MM.1S (cell line): ENCODE measurements at regions not wholly inside any gene's neighbourhood (a gene's known extent, or its start where the extent isn't known, plus 50 kb on each side); places are given as distances from the start of the nearest gene placed in this dataset.

Experiments
- DNase-seq: peaks from one replicate; pipeline ENCODE4 v3.0.0-alpha.2; 2015
- H2AFZ ChIP-seq: fragments of 300-600 bp; sonication (generic); 2 replicates; pipeline ENCODE4 v1.6.0; 2016; ENCODE audit warnings: antibody characterized with exemption, low read length
- H3F3A ChIP-seq: fragments of 300-600 bp; sonication (generic); 2 replicates; pipeline ENCODE4 v1.6.1; 2016; ENCODE audit warnings: mild to moderate bottlenecking, antibody characterized with exemption, low read length, moderate library complexity, mixed read lengths; ENCODE audit not compliant: insufficient read depth
- H3K27ac ChIP-seq: fragments of 300-600 bp; sonication (generic); 2 replicates; pipeline ENCODE4 v1.5.1; 2016; ENCODE audit warnings: mild to moderate bottlenecking, low read length
- H3K27me3 ChIP-seq: fragments of 300-600 bp; sonication (generic); replicated peaks from 2 replicates; pipeline ENCODE4 v1.6.0; 2016; ENCODE audit warnings: low read length; ENCODE audit not compliant: insufficient read depth
- H3K36me3 ChIP-seq: fragments of 300-600 bp; sonication (generic); replicated peaks from 2 replicates; pipeline ENCODE4 v1.6.1; 2016; ENCODE audit warnings: mild to moderate bottlenecking, low read length, mixed read lengths; ENCODE audit not compliant: insufficient read depth
- H3K4me1 ChIP-seq: fragments of 300-600 bp; sonication (generic); 2 replicates; pipeline ENCODE4 v1.6.1; 2016; ENCODE audit warnings: low read length, mixed read lengths
- H3K4me2 ChIP-seq: fragments of 300-600 bp; sonication (generic); 2 replicates; pipeline ENCODE4 v1.6.0; 2016; ENCODE audit warnings: low read depth, low read length
- H3K4me3 ChIP-seq: fragments of 300-600 bp; sonication (generic); 2 replicates; pipeline ENCODE4 v1.5.1; 2016; ENCODE audit warnings: low read length, mixed read lengths
- H3K79me2 ChIP-seq: fragments of 300-600 bp; sonication (generic); 2 replicates; pipeline ENCODE4 v1.6.1; 2016; ENCODE audit warnings: mixed run types, low read length, mixed read lengths
- H3K9ac ChIP-seq: fragments of 300-600 bp; sonication (generic); 2 replicates; pipeline ENCODE4 v1.6.1; 2016; ENCODE audit warnings: low read length, mixed read lengths
- H3K9me2 ChIP-seq: fragments of 300-600 bp; sonication (generic); replicated peaks from 2 replicates; pipeline ENCODE4 v1.6.1; 2016; ENCODE audit warnings: mild to moderate bottlenecking, low read length, mixed read lengths; ENCODE audit not compliant: insufficient read depth
- H3K9me3 ChIP-seq: fragments of 300-600 bp; sonication (generic); replicated peaks from 2 replicates; pipeline ENCODE4 v1.6.1; 2016; ENCODE audit warnings: mild to moderate bottlenecking, low read length, mixed read lengths; ENCODE audit not compliant: insufficient read depth
- H4K20me1 ChIP-seq: fragments of 300-600 bp; sonication (generic); 2 replicates; pipeline ENCODE4 v1.6.1; 2016; ENCODE audit warnings: mild to moderate bottlenecking, low read length, moderate library complexity, mixed read lengths; ENCODE audit not compliant: insufficient read depth
- EZH2 ChIP-seq: fragments of 300-600 bp; sonication (generic); optimal IDR thresholded peaks from 2 replicates; pipeline ENCODE3; 2017; ENCODE audit warnings: low read depth, mild to moderate bottlenecking, antibody characterized with exemption, low read length, mixed read lengths
- EZH2phosphoT487 ChIP-seq: fragments of 300-600 bp; sonication (generic); IDR thresholded peaks from 2 replicates; pipeline ENCODE4 v1.6.1; 2018; ENCODE audit warnings: antibody characterized with exemption, low read length
- TF ChIP-seq, protein P1 (sequence below): fragments of 300-600 bp; sonication (generic); IDR thresholded peaks from 2 replicates; pipeline ENCODE4 v1.5.1; 2016; ENCODE audit warnings: antibody characterized with exemption, low read length, mixed read lengths

GRCh38 chr4:27946799-27947198 is 1086.2 kb downstream of the STIM2 start:
- Histone ChIP-seq H3K79me2 (no peaks in the 10 kb centered on the region), H3K9me3 (no peaks in the 10 kb centered on the region), H2AFZ (no peak overlapping the region), H3F3A (no peaks in the 10 kb centered on the region), H3K27me3 (no peaks in the 10 kb centered on the region), H3K9ac (no peak overlapping the region), H3K27ac (no peak overlapping the region), H3K9me2 (no peaks in the 10 kb centered on the region), H3K4me3 (no peak overlapping the region), H3K4me2 (no peak overlapping the region), H4K20me1 (no peaks in the 10 kb centered on the region), H3K4me1 (no peaks in the 10 kb centered on the region), H3K36me3 (no peaks in the 10 kb centered on the region)
- TF ChIP-seq EZH2: no peak
- no peak for TF ChIP-seq EZH2phosphoT487
- TF ChIP-seq, protein P1, sequence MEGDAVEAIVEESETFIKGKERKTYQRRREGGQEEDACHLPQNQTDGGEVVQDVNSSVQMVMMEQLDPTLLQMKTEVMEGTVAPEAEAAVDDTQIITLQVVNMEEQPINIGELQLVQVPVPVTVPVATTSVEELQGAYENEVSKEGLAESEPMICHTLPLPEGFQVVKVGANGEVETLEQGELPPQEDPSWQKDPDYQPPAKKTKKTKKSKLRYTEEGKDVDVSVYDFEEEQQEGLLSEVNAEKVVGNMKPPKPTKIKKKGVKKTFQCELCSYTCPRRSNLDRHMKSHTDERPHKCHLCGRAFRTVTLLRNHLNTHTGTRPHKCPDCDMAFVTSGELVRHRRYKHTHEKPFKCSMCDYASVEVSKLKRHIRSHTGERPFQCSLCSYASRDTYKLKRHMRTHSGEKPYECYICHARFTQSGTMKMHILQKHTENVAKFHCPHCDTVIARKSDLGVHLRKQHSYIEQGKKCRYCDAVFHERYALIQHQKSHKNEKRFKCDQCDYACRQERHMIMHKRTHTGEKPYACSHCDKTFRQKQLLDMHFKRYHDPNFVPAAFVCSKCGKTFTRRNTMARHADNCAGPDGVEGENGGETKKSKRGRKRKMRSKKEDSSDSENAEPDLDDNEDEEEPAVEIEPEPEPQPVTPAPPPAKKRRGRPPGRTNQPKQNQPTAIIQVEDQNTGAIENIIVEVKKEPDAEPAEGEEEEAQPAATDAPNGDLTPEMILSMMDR: no peak
- no peak for DNase-seq

DNA sequence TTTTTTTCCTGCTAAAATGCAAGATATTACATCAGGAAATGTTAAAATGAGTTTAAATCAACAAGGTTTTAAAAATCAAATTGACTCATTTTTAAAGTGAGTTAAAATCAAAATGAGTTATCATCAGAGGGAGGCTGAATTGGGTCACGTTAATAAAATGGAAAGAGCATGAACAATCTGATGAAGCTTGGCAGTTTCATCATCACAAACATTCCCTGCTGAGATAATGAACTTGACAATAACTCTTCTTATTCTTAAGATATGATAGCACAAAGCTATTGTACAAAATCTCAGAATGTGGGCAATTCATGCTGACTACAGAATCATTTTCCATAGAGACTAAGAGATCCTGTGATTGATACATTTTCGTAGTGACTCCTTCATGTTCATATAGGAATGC is 1086.7 kb downstream of the STIM2 start:
- Histone ChIP-seq H3F3A (no peaks in the 10 kb centered on the region), H3K27ac (no peak overlapping the region), H3K36me3 (no peaks in the 10 kb centered on the region), H3K27me3 (no peaks in the 10 kb centered on the region), H3K4me1 (no peaks in the 10 kb centered on the region), H4K20me1 (no peaks in the 10 kb centered on the region), H3K9ac (no peak overlapping the region), H3K9me2 (no peaks in the 10 kb centered on the region), H3K9me3 (no peaks in the 10 kb centered on the region), H3K79me2 (no peaks in the 10 kb centered on the region), H3K4me2 (no peak overlapping the region), H3K4me3 (no peak overlapping the region), H2AFZ (no peak overlapping the region)
- TF ChIP-seq EZH2phosphoT487 (no peak), EZH2 (no peak)
- TF ChIP-seq, protein P1: no peak
- DNase-seq: no peak

DNA sequence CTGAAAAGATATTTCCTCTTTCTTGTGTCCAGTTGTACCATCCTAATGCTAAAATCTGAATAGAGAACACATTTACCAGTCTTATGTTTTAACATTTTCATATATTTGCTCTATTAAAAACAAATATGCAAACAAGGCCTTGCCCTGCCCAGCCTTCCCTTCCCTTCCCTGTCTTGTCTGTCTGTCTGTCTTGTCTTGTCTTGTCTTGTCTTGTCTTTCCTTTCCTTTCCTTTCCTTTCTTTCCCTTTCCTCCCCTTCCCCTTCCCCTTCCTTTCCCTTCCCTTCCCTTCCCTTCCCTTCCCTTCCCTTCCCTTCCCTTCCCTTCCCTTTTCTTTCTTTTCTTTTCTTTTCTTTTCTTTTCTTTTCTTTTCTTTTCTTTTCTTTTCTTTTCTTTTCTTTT is 1103.5 kb downstream of the STIM2 start:
- H3K27me3 ChIP-seq: no peaks in the 10 kb centered on the region
- no peak overlapping the region for H3K27ac ChIP-seq
- H3K4me1 ChIP-seq: no peaks in the 10 kb centered on the region

More for the DNA sequence above, 1103.5 kb downstream of the STIM2 start:
- Histone ChIP-seq H3K9me3 (no peaks in the 10 kb centered on the region), H3K79me2 (no peaks in the 10 kb centered on the region), H3K9ac (no peak overlapping the region), H3K4me2 (no peak overlapping the region), H4K20me1 (no peaks in the 10 kb centered on the region), H3K4me3 (no peak overlapping the region), H2AFZ (no peak overlapping the region), H3F3A (no peaks in the 10 kb centered on the region), H3K36me3 (no peaks in the 10 kb centered on the region), H3K9me2 (no peaks in the 10 kb centered on the region)
- DNase-seq: no peak
- TF ChIP-seq, protein P1: no peak
- TF ChIP-seq EZH2 (no peak), EZH2phosphoT487 (no peak)
